Nephron progenitor cell (in vitro differentiated cells): ENCODE measurements at regions not wholly inside any gene's neighbourhood (a gene's known extent, or its start where the extent isn't known, plus 50 kb on each side); places are given as distances from the start of the nearest gene placed in this dataset.
"Not testable (repeated sequence)": the region's sequence is repeated elsewhere in the genome, so short reads cannot be mapped to it uniquely, and the experiment has no call there.

Experiments
- DNase-seq: peaks from one replicate; pipeline ENCODE4 v3.0.0; 2021
- H3K27ac Mint-ChIP-seq: 2 replicates; pipeline ENCODE4 v1.8.0; 2021; ENCODE audit warnings: mild to moderate bottlenecking, moderate library complexity, mixed read lengths
- H3K27me3 Mint-ChIP-seq: 2 replicates; pipeline ENCODE4 v1.8.0; 2021; ENCODE audit warnings: mild to moderate bottlenecking, low read depth, mixed read lengths; ENCODE audit not compliant: poor library complexity
- H3K36me3 Mint-ChIP-seq: 2 replicates; pipeline ENCODE4 v1.8.0; 2021; ENCODE audit warnings: low read depth, mixed read lengths
- H3K4me1 Mint-ChIP-seq: 2 replicates; pipeline ENCODE4 v1.8.0; 2021; ENCODE audit warnings: mixed read lengths
- H3K4me3 Mint-ChIP-seq: 2 replicates; pipeline ENCODE4 v1.8.0; 2021; ENCODE audit warnings: mild to moderate bottlenecking, moderate library complexity, mixed read lengths
- H3K9me3 Mint-ChIP-seq: 2 replicates; pipeline ENCODE4 v1.8.0; 2021; ENCODE audit warnings: mild to moderate bottlenecking, moderate library complexity, mixed read lengths
- TF ChIP-seq, protein P1 (sequence below): fragments of 200-600 bp; sonication (generic); IDR thresholded peaks from 2 replicates; pipeline ENCODE4 v1.5.0; 2021; ENCODE audit warnings: antibody characterized with exemption

DNA sequence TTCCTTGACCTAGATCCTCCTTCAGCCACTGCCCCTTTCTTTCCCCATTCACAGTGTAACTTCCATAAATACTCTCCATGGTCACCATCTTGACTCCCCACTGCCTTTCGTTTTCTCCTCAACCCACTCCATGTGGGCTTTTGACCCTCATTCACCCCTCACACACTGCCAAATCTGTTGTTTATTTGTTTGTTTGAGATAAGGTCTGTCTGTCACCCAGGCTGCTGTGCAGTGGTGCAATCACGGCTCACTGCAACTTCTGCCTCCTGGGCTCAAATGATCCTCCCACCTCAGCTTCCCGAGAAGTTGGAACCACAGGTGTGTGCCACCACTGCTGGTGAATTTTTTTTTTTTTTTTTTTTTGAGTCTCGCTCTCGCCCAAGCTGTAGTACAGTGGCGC lies 162.9 kb downstream of the FGF1 start:
- no peak overlapping the region for H3K4me3 Mint-ChIP-seq
- H3K36me3 Mint-ChIP-seq, result peaks cover 7% of the 10 kb centered on the region
- TF ChIP-seq, protein P1, sequence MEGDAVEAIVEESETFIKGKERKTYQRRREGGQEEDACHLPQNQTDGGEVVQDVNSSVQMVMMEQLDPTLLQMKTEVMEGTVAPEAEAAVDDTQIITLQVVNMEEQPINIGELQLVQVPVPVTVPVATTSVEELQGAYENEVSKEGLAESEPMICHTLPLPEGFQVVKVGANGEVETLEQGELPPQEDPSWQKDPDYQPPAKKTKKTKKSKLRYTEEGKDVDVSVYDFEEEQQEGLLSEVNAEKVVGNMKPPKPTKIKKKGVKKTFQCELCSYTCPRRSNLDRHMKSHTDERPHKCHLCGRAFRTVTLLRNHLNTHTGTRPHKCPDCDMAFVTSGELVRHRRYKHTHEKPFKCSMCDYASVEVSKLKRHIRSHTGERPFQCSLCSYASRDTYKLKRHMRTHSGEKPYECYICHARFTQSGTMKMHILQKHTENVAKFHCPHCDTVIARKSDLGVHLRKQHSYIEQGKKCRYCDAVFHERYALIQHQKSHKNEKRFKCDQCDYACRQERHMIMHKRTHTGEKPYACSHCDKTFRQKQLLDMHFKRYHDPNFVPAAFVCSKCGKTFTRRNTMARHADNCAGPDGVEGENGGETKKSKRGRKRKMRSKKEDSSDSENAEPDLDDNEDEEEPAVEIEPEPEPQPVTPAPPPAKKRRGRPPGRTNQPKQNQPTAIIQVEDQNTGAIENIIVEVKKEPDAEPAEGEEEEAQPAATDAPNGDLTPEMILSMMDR, result no peak
- H3K4me1 Mint-ChIP-seq, result peaks cover 23% of the 10 kb centered on the region
- no peaks in the 10 kb centered on the region for H3K27me3 Mint-ChIP-seq
- no peak overlapping the region for H3K27ac Mint-ChIP-seq
- DNase-seq, result no peak
- H3K9me3 Mint-ChIP-seq, result peaks cover 8% of the 10 kb centered on the region

- Mint-ChIP-seq H3K4me3 (no peak overlapping the region), H3K9me3 (peaks cover 17% of the 10 kb centered on the region), H3K4me1 (peaks cover 27% of the 10 kb centered on the region), H3K27me3 (no peaks in the 10 kb centered on the region), H3K36me3 (peaks cover 11% of the 10 kb centered on the region), H3K27ac (peak overlapping the region; percentile 88)
- TF ChIP-seq, protein P1, result no peak
- DNase-seq, result no peak
Measured at GRCh38 chr5:142521706-142522105, 164.2 kb downstream of the FGF1 start.

DNA sequence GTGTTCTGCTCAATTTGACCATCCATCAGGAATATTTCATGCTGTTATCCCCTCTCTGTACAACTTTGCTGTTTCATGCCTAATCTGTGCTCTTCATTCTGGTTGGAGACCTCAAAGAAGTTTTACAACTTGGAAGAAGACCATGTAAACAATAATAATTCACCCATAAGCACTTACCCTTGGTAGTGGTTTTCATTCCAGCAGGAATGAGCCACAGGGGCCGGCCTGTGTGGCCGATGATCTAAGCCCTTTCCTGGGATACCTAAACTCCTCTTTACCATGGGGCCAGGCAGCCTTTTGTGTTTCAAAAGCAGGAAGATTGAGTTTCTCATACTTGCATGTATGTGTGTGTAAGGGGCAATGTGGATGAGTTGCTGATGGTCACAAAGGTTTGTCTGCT lies 165.0 kb downstream of the FGF1 start:
- Mint-ChIP-seq H3K27me3 (no peaks in the 10 kb centered on the region), H3K27ac (peak overlapping the region; percentile 88), H3K4me3 (no peak overlapping the region), H3K36me3 (peaks cover 19% of the 10 kb centered on the region), H3K9me3 (peaks cover 25% of the 10 kb centered on the region), H3K4me1 (peaks cover 27% of the 10 kb centered on the region)
- TF ChIP-seq, protein P1, result no peak
- DNase-seq, result no peak

GRCh38 chr5:142519913-142520312 lies 166.0 kb downstream of the FGF1 start:
- DNase-seq, H3K4me3 Mint-ChIP-seq, H3K27ac Mint-ChIP-seq, H3K27me3 Mint-ChIP-seq: not testable (repeated sequence)
- Mint-ChIP-seq H3K4me1 (peaks cover 27% of the 10 kb centered on the region), H3K36me3 (peaks cover 19% of the 10 kb centered on the region), H3K9me3 (peaks cover 25% of the 10 kb centered on the region)

GRCh38 chr5:142517840-142518239 lies 168.1 kb downstream of the FGF1 start:
- H3K4me1 Mint-ChIP-seq, result peaks cover 36% of the 10 kb centered on the region
- DNase-seq, result no peak
- H3K36me3 Mint-ChIP-seq, result peaks cover 13% of the 10 kb centered on the region
- H3K27ac Mint-ChIP-seq, result no peak overlapping the region
- H3K27me3 Mint-ChIP-seq, result no peaks in the 10 kb centered on the region
- TF ChIP-seq, protein P1, result no peak
- H3K4me3 Mint-ChIP-seq, result no peak overlapping the region
- peaks cover 19% of the 10 kb centered on the region for H3K9me3 Mint-ChIP-seq

GRCh38 chr5:142516732-142517131 lies 169.2 kb downstream of the FGF1 start:
- peaks cover 18% of the 10 kb centered on the region for H3K9me3 Mint-ChIP-seq
- TF ChIP-seq, protein P1, result no peak
- no peak for DNase-seq
- H3K4me3 Mint-ChIP-seq, result no peak overlapping the region
- peaks cover 13% of the 10 kb centered on the region for H3K36me3 Mint-ChIP-seq
- H3K27ac Mint-ChIP-seq, result no peak overlapping the region
- peaks cover 42% of the 10 kb centered on the region for H3K4me1 Mint-ChIP-seq
- H3K27me3 Mint-ChIP-seq, result no peaks in the 10 kb centered on the region
